Body of pancreas (tissue), 4 donors: ENCODE measurements at regions not wholly inside any gene's neighbourhood (a gene's known extent, or its start where the extent isn't known, plus 50 kb on each side); places are given as distances from the start of the nearest gene placed in this dataset.

Experiments
- ATAC-seq: fragments of 150-250 bp; one replicate; pipeline ENCODE4 v1.9.1; 2016
- DNase-seq, 4 donors: peaks; one replicate each; pipeline ENCODE4 v3.0.0-alpha.2; 2019
- H3K27ac ChIP-seq, 4 donors: fragments of 200-600 bp; sonication (generic); 1 replicate in 3 of 4; 2 replicates in 1 of 4; pipeline versions ENCODE4 v1.5.1 to v1.6.1; 2016 to 2019; ENCODE audit warnings: mild to moderate bottlenecking in 1 of 4, mixed read lengths in 1 of 4, moderate library complexity in 1 of 4
- H3K27me3 ChIP-seq, 2 donors: fragments of 200-600 bp; sonication (generic); one replicate each; pipeline ENCODE4 v1.6.0; 2016; ENCODE audit warnings: mild to moderate bottlenecking in 1 of 2
- H3K36me3 ChIP-seq, 2 donors: fragments of 200-600 bp; sonication (generic); replicated peaks in 1 of 2; 2 replicates each; pipeline ENCODE4 v1.5.1; 2016; ENCODE audit warnings: low read depth in 2 of 2; ENCODE audit not compliant: insufficient read depth in 1 of 2
- H3K4me1 ChIP-seq: fragments of 200-600 bp; sonication (generic); one replicate; pipeline ENCODE4 v1.6.0; 2016
- H3K4me3 ChIP-seq, 2 donors: fragments of 200-600 bp; sonication (generic); 1 replicate in 1 of 2; 2 replicates in 1 of 2; pipeline ENCODE4 v1.5.1; 2016 to 2019
- H3K9me3 ChIP-seq, 3 donors: fragments of 200-600 bp; sonication (generic); 1 replicate in 2 of 3; 2 replicates in 1 of 3; pipeline ENCODE4 v1.5.1; 2016
- POLR2A ChIP-seq, 3 donors: fragments of 450-650 bp; IDR thresholded peaks; one replicate each; pipeline ENCODE4 v1.6.1; 2016; ENCODE audit warnings: antibody characterized with exemption in 3 of 3, mild to moderate bottlenecking in 2 of 3
- WGBS, 2 donors: methylation state at CpG; one replicate each; pipeline ENCODE4 v1.1.5; 2017; 5-methylcytosine and 5-hydroxymethylcytosine counted together
- intact Hi-C: fragments of 100-400 bp; cut with DNase I; formaldehyde crosslinking; loops from one replicate; pipeline ENCODE4 v1.15.1; 2023
- TF ChIP-seq, protein P1 (sequence below), 7 experiments: fragments of 450-650 bp in 4 of 7; fragments of 200-600 bp in 3 of 7; sonication (generic) in 3 of 7; IDR thresholded peaks; one replicate each; pipeline ENCODE4 v1.5.1; 2016 to 2019; ENCODE audit warnings: antibody characterized with exemption in 7 of 7

DNA sequence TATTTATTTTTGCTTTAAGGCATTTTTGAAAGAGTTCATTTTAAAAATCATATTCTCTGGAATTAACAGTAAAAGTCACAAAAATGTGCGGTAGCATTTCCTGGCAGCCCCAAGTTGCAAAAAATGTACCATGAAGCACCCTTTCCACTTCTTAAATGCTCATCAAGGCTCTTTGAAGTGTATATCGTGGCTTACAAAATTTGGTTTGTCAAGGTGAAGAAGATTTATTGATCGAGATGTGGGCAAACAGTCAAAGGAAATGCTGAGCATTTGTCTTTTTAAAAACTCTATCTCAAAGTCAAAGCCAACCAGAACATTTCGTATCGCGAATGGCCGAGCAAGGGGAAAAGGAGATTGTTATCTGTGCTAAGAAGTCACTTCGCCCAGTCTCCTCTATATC lies 277.5 kb upstream of the KAZN start:
- Histone ChIP-seq H3K27ac (no peak overlapping the region), H3K4me1 (no peaks in the 10 kb centered on the region), H3K9me3 (no peaks in the 10 kb centered on the region), H3K27me3 (no peaks in the 10 kb centered on the region), H3K36me3 (no peaks in the 10 kb centered on the region), H3K4me3 (no peak overlapping the region)
- DNase-seq, result no peak
- ATAC-seq, result no peak
- TF ChIP-seq POLR2A (IDR thresholded peaks at IDR 0.05), result no peak
- TF ChIP-seq, protein P1, sequence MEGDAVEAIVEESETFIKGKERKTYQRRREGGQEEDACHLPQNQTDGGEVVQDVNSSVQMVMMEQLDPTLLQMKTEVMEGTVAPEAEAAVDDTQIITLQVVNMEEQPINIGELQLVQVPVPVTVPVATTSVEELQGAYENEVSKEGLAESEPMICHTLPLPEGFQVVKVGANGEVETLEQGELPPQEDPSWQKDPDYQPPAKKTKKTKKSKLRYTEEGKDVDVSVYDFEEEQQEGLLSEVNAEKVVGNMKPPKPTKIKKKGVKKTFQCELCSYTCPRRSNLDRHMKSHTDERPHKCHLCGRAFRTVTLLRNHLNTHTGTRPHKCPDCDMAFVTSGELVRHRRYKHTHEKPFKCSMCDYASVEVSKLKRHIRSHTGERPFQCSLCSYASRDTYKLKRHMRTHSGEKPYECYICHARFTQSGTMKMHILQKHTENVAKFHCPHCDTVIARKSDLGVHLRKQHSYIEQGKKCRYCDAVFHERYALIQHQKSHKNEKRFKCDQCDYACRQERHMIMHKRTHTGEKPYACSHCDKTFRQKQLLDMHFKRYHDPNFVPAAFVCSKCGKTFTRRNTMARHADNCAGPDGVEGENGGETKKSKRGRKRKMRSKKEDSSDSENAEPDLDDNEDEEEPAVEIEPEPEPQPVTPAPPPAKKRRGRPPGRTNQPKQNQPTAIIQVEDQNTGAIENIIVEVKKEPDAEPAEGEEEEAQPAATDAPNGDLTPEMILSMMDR (IDR thresholded peaks at IDR 0.05), result no peak
- intact Hi-C loops, result no loop called here
- WGBS, 2 donors, result 59 to 72% methylated on average over 8 of the region's 8 CpGs

DNA sequence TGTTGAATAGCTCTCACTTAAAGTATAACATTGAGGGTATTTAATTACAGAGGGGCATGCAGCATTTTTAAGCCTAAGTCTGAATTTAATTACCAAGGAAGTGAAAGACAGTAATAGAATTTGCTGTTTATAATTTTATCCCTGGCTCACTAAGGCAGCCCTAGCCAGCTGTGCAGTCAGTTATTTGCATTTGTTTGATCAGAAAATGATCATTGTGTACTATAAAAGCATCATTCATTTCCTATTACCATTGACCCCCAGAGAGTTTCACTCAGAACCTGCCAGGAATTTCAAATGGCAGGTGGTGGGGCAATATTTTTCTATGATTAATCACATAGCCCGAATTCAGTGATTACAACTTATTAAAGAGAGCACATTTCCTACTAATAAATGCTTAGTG lies 277.1 kb upstream of the KAZN start:
- H3K27me3 ChIP-seq, result no peaks in the 10 kb centered on the region
- H3K4me1 ChIP-seq, result no peaks in the 10 kb centered on the region
- H3K27ac ChIP-seq, result no peak overlapping the region
- DNase-seq (no peak), ATAC-seq (no peak)
- 13 to 35% methylated on average over 1 of the region's 1 CpG for WGBS, 2 donors
- intact Hi-C loops, result no loop called here
- H3K36me3 ChIP-seq, result no peaks in the 10 kb centered on the region
- no peak for TF ChIP-seq POLR2A (IDR thresholded peaks at IDR 0.05)
- TF ChIP-seq, protein P1 (IDR thresholded peaks at IDR 0.05), result no peak
- no peaks in the 10 kb centered on the region for H3K9me3 ChIP-seq
- no peak overlapping the region for H3K4me3 ChIP-seq

DNA sequence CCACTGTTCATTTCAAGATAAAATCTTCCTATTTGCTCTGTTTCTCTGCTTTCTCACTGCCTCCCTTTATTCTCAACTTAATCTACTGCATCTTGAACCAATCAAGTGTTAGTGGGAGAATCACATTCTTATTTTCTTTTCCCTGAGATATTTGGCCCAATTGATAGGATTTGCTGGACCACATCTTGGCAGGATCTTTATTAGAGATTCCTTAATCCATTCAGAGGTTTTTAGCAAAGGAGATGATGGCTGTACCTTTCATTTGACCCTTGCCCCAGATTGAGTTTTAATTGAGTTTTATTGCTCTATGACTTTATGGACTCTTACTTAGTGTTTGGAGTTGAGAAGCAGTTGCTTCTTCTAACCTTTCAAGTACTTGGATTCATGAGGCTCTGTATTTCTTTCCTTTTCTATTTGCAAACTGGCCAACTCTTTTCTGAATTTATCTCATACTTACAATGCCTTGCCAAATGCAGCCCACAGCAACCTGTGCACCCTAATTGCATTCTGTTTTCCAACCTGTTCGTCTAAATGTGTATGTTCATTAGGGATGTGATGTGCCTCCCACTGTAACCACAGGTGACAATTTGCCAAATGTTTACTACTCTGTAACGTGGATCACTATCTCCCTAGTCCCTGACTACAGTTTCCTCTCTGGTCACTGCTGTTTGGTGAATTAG lies 274.8 kb upstream of the KAZN start:
- H3K4me1 ChIP-seq, result no peaks in the 10 kb centered on the region
- no peaks in the 10 kb centered on the region for H3K27me3 ChIP-seq
- intact Hi-C loops, result no loop called here
- no peak overlapping the region for H3K4me3 ChIP-seq
- H3K36me3 ChIP-seq, result no peaks in the 10 kb centered on the region
- H3K9me3 ChIP-seq, result no peaks in the 10 kb centered on the region
- DNase-seq, result no peak
- no peak for TF ChIP-seq POLR2A (IDR thresholded peaks at IDR 0.05)
- TF ChIP-seq, protein P1 (IDR thresholded peaks at IDR 0.05), result no peak
- WGBS, 2 donors, result 27 to 33% methylated on average over 2 of the region's 2 CpGs
- ATAC-seq, result no peak
- no peak overlapping the region for H3K27ac ChIP-seq

DNA sequence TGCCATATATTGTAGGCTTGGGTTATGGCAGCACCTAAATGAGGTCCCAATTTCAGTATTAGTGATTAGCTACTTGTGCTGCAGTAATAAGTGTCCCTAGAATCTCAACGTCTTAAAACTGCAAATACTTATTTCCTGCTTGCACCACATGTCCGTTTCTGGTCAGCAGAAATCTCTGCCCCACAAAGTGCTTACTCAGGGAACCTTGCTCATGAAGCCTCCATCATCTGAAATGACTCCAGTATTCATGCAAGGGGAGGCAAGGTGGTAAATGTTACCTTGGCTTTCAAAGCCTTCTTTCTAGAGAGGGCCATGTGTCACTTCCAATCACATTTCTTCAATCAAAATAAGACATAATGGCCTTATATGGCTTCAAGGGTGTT lies 274.2 kb upstream of the KAZN start:
- DNase-seq, result no peak
- H3K9me3 ChIP-seq, result no peaks in the 10 kb centered on the region
- no peak for TF ChIP-seq POLR2A (IDR thresholded peaks at IDR 0.05)
- TF ChIP-seq, protein P1 (IDR thresholded peaks at IDR 0.05), result no peak
- no peaks in the 10 kb centered on the region for H3K4me1 ChIP-seq
- 5 to 34% methylated on average over 2 of the region's 2 CpGs for WGBS, 2 donors
- no peak for ATAC-seq
- H3K27me3 ChIP-seq, result no peaks in the 10 kb centered on the region
- H3K27ac ChIP-seq, result no peak overlapping the region
- no peak overlapping the region for H3K4me3 ChIP-seq
- H3K36me3 ChIP-seq, result no peaks in the 10 kb centered on the region
- intact Hi-C loops, result no loop called here

DNA sequence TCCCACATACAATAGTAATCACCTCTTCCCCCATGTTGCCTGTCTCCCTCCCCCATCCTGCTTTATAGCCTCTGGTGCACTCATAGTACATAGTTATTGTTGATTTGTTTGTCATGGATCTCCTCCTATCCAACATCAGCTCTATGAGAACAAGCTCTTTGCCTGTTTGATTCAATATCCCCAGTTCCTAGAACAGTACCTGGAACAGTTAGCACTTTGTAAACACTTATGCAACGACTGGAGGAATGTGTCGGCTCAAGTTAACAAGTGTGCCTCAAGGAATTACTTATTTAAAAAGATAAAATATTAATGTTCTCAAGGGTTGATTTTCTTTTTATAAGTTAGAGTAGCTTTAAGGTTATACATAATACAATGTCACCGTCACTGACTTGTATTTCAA lies 271.6 kb upstream of the KAZN start:
- Histone ChIP-seq H3K4me1 (no peaks in the 10 kb centered on the region), H3K4me3 (no peak overlapping the region), H3K9me3 (no peaks in the 10 kb centered on the region), H3K27me3 (no peaks in the 10 kb centered on the region), H3K27ac (no peak overlapping the region), H3K36me3 (no peaks in the 10 kb centered on the region)
- DNase-seq, result no peak
- intact Hi-C loops, result no loop called here
- no peak for ATAC-seq
- WGBS, 2 donors, result 59 to 69% methylated on average over 3 of the region's 3 CpGs
- TF ChIP-seq, protein P1 (IDR thresholded peaks at IDR 0.05), result no peak
- TF ChIP-seq POLR2A (IDR thresholded peaks at IDR 0.05), result no peak
